CD4-positive, alpha-beta T cell treated with Interleukin-17A for 1 hour (primary cell): ENCODE measurements at regions not wholly inside any gene's neighbourhood (a gene's known extent, or its start where the extent isn't known, plus 50 kb on each side); places are given as distances from the start of the nearest gene placed in this dataset.

Experiments used
- DNase-seq: peaks from one replicate; pipeline ENCODE4 v3.0.0-alpha.2; 2020

DNA sequence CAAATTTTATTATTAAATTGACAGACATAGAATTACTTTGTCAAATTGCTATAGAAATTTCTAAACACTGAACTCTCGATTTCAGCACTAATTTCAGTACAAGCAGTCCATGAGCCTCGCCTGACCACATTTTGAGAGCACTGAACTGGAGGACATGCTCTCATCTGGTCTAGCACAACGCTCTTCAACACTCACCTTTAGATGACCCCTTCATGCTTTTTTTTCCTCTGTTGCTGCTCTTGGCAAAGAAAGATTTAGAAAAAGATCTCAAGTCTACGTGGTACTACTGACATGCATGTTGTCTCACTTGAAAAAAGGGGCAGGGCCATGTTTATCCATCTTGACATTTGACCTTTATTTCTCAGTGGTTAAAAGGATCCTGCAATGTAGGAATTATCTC is 981.5 kb downstream of the DIAPH3 start:
- DNase-seq = no peak

DNA sequence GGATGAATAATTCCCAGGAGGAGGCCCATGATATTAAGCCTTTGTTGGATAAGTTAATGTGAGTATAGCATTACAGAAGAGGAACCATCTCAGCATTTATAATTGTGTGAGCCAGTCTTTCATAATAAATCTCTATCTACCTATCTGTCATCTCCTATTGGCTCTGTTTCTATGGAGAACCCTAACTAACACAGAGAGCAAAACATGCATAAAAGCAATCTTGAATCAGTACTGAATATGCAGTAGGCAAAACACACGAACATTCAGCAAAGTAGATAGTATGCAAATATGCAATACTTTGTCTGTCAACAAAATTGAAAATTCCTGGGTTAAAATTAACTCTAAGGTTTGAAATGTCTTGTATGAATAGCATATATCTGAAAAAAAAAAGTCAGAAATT is 966.3 kb downstream of the DIAPH3 start:
- DNase-seq = no peak

DNA sequence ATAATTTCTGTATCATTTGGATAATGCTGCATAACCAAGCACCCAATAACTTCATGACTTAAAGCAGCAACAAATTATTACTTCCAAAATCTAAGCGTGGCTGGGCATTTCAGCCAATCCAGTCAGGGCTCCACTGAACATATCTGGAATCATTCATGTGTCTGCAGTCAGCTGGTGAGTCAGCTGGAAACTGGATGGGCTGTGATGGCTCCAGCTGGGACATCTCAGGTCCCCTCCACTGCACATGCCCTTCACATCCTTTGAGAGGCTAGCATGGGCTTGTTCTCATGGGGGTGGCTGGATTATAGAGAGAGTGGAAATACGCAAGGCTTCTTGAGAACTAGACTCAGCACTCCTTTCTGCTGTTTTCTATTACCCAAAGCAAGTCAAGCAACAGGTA is 961.9 kb downstream of the DIAPH3 start:
- DNase-seq = no peak

DNA sequence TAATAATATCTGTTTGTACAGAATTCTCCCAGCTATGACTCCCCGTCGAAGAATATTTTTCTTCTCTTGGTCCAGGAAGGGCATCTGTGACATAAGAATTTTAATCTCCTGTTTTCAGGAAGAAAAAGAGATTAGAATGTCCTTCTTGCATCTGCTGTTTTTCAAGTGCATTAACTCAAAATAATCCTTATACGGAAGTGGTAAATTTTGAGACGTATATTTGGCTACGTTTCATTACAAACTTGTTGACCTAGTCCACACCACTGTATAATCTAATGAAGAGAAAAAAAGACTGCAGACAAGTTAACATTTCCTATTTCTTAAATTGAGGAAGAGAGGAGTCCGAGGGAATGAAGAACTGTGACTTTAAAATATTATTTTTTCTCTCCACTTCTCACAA is 959.9 kb downstream of the DIAPH3 start:
- DNase-seq = no peak

DNA sequence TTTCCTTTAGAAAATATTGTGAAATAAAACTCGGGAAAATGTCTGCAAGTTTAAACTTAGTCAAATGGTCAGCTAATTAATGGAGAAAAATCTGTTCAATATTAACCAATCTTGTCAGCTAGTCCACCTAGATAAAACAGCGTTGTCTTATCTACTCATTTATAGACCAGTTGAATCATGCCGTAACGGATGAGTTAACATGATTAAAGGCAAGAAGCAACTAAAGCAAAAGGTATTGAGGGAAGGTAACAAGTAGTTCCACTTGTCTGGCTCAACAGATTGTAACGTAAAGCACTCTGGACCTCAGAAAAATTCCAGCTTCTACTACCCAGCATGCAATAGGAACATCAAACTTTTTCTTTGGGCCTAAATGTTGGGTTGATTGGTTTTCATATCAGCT is 958.2 kb downstream of the DIAPH3 start:
- no peak for DNase-seq

DNA sequence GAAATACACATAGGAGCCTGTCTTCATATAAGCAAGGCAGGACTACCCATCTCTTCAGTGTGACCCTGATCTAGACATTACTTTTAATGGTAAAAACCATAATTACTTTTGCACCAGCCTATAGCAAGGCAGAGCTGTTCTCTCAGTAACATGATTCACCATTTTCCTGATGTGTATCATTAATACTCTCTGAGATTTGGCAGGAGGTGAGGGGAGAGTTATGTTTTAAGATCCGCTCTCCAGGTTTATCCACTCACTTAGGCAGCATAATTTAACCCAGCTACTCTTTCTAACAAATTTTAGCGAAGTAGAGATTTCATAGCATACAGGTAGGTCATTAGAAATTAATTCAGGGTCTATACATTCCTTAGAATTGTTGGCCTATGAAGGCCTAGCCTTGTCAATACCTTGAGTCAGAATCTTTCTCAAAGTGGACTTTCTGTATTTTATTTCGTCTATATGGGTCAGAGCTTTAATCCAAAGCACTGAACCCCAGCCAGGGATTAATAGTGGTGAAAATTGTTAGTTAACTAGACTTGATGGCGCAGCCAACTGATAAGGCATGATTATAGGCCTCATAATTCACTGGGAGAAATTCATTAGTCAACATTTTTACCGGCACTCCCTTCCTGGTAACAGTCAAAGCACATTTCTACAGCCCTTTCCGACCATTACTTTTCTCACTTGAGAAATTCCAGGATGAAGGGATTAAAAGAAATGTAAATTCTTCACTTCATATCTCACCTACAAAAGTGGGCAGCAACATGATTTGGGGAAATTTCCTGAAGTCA is 955.1 kb downstream of the DIAPH3 start:
- DNase-seq = no peak

DNA sequence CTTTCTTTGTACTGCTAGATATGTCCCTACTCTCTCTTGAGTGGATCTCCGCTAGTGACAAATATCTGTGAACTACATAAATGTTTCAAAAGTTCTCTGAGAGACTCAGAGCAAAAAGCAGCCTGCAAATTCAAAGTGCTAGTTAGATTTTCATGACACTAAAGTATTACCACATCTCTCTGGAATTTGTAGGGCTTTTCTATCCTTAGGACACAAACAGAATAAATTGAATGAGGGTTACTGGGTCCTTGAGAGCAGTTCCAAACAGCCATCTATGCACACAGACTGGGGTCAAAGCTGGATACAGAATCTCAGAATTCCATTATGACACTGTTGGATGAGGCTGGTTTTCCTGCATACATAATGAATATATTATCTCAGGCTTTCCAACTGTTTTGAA is 953.2 kb downstream of the DIAPH3 start:
- DNase-seq = no peak

DNA sequence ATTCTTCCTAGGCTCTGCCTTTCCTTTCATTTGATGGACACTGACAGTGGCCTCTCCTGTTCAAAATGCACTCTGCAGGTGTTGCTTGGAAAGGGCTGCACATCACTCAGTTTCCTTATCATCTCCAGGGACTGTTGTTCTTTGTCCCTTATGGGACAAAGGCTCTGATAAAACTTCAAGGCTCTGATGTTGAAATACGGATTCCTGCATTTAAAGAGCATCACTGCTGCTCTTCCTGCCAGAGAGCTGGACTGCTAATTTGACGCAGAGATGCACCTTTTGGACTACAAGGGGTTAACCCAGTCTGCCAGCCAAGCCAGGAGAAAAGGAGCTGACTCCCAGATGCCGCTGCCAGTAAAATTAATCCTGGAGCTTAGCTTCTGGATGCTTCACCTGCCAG is 952.1 kb downstream of the DIAPH3 start:
- no peak for DNase-seq

DNA sequence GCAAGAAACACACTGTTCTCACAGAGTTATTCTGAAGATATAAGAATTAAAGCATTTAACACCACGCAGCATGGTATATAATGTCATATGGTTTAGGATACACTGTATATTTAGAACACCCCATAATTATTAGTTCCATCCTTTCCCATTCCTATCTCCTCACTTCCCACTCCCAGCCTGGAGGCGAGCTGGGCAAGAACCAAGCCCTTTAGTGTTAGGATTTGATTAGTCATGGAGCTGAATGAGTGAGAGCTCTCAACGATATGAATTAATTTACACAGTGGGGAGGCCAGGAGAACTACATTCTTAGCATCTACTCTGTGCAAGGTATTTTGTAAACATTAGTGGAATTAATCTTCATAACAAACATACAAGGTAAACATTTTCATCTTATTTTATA is 934.3 kb downstream of the DIAPH3 start:
- no peak for DNase-seq

DNA sequence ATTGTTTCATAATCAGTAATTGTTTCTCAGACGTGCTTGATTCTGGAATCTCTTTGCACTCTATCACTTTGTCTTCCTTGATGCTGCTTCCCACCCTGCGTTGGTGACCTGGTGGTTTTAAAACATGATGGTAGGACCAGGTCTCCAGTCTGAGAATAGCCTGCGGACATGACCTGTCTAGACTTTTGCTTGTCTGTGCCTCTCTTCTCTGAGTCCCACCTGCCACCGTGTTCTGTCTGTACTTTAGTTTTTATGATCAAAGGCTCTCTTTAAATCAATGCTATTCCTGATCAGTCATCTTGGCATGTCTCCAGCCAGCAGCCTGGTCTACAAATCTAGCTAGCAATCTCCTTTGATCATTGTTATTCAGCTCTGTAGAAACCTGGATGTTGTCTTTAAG is 933.9 kb downstream of the DIAPH3 start:
- DNase-seq = no peak

DNA sequence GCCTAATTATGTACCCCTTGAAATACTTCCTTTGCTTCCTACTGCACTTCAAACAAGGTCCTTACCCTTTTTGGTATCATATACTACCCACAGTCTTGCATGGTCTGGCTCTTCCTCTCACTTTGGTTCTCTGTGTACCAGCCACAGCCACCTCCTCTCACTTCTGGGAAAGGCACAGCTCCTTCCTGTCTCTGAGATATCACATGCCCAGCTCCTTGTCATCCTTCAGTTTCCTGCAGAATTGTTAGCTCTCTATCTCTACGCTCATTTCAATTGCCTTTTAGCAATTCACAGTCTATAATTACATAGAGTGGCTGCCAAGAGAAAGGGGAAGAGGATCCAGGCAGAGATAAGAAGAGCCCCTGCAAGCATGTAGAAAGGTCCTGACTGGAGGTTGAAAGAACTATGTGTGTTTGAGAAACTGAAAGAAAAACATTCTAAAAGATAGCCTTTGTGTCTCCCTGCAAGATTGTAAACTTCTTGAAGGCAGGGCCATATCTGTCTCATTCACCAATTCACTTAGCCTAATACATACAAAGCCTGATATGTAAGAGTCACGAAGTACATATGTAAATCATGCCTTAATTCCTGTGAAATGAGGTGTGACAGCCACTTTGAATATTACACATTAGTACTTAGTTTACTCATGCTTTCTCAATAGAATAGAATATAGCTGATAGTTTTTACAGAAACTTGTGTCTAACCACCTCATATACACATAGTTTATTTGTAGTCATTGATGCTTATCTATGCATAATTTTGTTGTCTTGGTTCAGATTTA is 933.1 kb downstream of the DIAPH3 start:
- DNase-seq = no peak

DNA sequence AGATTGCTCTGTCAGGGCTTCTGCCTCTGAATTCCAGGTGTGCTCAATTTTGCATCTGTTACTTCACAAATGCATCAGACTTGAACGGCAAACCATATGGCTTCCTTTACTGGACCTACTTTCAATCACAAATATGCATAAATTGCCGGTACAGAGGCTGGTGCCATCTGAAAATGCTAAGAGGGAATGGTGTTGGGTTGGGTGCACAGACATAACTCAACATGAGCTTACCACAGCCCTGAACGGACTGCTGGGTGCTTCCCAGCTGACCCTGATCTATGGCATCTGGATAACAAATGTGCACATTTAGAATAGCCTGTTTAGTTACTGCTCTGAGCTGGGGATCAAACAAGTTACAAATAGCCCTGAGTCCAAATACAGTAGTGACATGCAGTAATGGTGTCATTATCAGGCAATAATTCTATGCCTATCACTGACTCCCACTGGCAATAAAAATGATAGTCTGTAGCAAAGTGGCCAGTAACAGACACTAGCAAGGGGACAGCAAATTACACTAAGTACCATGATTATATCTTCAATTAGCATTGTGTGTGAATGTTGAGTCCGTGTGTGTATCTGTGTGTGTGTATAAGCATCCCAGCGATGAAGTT is 927.3 kb downstream of the DIAPH3 start:
- no peak for DNase-seq

DNA sequence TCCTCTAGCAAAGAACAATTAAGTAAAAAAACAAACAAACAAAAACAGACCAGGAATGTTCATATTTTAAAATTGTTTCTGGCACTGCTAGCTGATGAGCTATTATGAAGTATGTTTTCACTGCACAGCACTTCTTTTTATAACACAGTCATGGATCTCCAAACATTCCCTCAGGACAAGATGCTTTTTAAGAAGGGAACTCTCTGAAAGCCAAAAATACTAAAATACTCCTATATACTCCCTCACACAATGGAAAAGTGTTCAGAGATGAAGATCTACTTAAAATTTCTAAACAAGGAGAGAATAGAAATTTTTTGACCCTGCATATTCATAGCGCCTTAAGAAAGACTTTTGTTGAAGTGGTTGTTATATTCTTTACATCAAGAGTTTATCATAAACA is 926.8 kb downstream of the DIAPH3 start:
- DNase-seq = no peak

DNA sequence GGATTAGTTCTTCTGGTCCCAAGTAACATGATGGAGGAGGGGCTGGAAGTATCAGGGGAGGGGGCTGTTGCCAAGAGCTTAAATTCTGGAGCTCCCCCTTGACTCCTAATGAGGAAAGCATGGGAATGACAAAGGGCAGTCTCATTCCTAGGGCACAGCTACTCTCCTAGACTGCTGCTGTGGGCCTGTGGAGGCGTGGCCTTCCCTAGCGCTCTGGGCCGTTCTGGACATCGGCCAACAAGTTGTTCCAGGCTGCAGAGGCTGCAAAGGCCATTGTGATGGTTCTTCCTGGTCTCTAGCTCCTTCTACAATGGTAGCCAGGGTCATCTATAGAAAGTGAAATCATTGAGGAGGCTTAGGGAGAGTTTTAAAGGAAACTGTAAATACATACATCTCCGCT is 916.6 kb downstream of the DIAPH3 start:
- no peak for DNase-seq

DNA sequence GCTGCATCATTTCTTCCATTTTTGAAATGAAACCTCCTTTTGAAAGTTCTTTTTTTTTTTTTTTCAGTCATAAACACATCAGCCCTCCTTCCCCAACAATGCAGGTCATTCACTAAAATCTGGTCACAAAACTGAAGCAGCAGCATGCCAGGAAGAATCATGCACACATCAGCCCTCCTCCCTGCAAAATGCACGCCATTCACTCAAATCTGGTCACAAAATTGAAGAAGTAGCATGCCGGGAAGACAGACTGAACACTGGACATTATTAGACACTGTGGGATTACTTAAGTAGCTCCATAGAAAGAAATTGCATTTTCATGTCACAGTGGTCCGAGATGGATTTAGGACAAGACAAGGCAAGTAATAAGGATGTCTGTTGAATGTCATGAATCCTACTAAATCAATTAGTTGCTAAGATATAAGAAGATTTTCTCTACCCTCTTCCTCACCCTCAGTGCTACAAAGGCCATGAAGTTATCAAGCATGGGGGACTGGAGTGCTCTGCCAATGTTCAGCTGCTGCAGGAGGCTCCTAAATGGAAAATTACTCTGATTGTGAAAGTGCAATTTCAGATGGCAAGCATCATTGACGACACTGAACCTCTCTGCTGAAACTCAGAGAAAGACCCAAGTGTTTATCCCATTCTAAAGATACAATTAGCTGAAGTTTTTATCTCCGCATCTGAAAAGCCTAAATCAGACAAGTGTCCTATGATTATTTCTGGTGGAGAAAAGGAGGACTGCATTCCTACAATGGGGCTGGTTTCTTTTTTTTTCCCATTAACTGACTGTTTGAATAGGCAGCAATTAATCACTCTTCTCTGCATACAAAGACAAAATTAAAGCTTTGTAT is 913.2 kb downstream of the DIAPH3 start:
- DNase-seq = no peak

DNA sequence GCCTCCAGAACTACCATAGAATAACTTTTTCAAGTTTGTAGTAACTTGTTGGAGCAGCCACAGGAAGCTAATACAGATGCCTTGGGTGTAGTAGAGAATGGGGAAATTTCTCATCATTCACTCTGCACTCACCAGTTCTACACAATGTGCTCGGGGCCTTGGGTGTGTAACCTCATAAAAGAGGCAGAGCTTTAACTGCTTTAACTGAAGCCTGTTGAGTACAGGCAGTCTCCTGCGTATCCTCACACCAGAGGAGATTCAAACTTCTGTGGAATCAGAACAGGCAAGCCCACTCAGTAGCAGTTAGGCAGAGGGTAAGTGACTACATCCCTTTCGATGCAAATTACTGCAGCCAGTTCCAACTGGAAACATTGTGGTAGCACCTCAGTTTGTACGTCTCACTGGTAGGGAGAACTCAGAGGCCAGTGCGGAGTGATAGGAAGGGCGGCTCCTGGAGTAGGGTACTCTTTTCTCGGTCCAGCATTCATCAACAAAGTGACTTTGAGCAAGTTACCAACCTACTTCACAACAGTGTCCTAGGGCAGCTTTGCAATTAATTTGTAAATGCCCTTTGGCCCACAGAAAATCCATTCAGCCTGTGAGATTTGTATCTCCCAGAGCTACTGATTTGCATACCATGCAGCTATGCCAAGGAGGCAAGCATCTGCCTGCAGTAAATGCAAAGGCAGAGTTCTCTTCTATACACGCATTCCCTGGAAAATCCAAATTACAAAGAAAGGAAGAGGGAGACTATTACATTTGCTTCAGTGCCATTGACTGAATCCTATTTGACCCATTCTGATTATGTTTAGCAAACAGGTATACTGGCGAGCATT is 904.3 kb downstream of the DIAPH3 start:
- DNase-seq = no peak

DNA sequence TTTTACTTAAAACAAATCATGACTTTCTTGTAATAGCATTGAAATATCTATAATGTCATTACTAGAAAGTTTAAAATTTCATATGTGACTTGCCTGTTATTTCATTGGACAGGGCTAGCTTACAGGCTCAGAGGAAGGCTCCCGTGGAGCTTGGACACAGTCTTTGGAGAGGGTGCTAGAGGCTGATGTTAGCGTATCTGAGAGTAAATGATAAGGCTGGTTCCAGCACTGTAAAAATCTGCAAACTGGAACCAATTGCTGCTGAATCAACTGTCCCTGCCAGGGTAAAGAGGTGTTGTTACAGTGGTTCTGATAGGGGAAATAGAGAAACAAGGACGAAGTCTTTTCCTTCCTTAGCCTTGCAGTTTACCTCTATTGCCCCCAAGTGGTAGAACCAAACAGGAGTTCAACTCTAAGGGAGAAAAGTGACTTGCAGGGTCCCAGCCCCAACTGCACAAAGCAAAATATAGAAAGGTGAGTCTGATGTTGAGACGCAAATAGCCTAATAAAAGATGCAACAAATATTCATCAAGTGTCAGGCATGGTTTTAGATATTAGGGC is 901.7 kb downstream of the DIAPH3 start:
- DNase-seq = no peak

DNA sequence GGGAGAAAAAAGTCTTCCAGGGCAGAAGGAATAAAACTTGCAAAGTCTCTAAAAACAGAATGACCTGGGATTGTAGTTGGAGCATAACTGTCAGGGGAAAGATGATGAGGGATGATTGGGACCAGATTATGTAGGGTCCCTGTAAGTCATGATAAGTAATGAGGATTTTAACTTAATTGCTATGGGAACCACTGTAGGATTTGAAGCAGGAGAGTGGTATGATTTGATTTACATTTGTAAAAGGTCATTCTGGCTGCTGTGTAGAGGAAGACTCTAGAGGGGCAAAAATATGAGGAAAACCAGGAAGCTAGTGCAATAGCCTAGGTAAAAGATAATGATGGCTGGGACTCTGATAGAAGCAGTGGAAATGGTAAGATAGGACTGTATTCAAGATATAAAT is 900.2 kb downstream of the DIAPH3 start:
- no peak for DNase-seq

DNA sequence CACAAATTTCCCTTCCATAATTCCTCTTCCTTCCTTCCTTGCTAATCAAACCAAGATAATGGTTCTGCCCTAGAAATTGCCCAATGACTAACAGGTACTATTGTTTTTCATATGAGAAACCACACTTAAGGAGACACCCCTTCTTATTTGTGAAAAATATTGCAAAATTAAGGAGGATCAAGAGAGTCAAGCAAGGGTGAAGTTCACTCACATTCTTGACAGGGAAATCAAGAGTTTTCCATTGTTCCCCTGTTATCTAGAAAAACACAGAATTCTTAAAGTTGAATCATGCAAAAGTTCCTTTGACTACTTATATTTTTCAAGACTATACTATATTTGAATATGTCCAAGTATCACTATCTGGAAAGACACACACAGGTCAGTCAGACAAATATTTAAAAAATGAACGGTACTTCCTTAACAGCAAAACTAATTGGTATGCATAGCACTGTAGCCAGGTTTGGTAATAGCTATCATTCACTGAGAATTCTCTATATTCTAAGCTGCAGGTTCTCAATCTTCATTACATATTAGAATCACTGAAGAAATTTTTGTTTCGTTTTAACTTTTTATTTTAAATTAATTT is 897.2 kb downstream of the DIAPH3 start:
- no peak for DNase-seq

DNA sequence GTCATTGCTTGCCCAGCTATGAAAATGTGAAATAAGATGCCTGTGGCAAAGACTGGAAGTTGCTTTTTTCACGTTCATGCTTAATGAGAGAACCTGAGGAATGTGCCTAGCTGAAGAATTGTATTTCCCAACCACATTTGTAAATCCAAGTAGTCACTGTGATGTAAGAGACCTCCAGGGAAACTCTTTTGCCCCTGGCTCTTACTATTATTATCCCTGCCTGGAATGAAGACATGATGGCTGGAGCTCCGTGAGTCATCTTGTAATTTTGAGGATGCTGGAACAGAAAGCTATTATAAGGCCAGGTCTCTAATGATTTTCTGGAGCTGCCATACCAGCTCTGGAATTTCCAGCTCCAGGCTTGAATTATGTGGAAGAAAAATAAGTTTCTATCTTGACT is 894.3 kb downstream of the DIAPH3 start:
- no peak for DNase-seq

DNA sequence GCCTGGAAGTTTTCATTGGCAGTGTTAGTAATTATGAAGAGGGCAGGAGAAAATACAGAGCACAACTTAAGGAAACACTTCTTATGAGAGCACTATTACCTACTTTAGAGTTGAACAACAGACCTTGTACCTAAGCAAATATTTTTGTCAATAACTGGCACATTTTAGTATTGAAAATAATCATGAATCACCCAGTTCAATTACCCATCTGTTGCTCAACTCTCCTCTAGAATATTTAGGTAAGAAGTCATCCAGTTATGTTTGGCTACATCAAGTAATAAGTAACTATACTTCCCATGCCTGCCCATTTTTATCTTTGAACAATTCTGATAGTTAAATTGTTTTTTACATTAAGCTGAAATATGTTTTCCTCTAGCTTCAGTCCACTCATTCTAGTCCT is 893.4 kb downstream of the DIAPH3 start:
- DNase-seq = no peak
